GM18520 (cell line): ENCODE measurements at regions not wholly inside any gene's neighbourhood (a gene's known extent, or its start where the extent isn't known, plus 50 kb on each side); places are given as distances from the start of the nearest gene placed in this dataset.
A peak's percentile ranks its signal among the peaks of the same experiment; 100 is the strongest.

ENCODE experiments used
- ATAC-seq: cut with Tn5 transposase; IDR thresholded peaks from one replicate; pipeline ENCODE4 v1.9.1; 2021; ENCODE audit not compliant: unreplicated experiment

GRCh38 chr2:65512783-65513182 lies 80.4 kb upstream of the SPRED2 start:
- no peak for ATAC-seq

DNA sequence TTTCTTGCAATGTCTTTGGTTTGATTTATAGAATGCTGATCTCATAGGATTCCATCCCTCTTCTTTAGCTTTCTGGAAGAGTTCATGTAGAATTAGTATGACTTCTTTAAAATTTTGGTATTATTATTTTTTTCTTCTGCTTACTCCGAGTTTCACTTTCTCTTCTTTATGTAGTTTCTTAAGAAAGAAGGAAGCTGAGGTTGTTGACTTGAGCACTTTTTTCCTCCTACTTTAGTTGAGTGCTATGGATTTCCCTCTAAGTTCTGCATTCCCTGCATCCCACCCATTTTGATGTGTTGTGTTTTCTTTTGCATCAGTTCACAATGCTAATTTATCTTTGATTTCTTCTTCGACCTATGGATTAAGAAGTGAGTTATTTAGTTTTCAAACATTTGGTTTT lies 78.9 kb upstream of the SPRED2 start:
- ATAC-seq = no peak

- no peak for ATAC-seq
These were observed 75.8 kb upstream of the SPRED2 start for GRCh38 chr2:65508225-65508624.

GRCh38 chr2:65507102-65508069 lies 75.0 kb upstream of the SPRED2 start:
- ATAC-seq = no peak

DNA sequence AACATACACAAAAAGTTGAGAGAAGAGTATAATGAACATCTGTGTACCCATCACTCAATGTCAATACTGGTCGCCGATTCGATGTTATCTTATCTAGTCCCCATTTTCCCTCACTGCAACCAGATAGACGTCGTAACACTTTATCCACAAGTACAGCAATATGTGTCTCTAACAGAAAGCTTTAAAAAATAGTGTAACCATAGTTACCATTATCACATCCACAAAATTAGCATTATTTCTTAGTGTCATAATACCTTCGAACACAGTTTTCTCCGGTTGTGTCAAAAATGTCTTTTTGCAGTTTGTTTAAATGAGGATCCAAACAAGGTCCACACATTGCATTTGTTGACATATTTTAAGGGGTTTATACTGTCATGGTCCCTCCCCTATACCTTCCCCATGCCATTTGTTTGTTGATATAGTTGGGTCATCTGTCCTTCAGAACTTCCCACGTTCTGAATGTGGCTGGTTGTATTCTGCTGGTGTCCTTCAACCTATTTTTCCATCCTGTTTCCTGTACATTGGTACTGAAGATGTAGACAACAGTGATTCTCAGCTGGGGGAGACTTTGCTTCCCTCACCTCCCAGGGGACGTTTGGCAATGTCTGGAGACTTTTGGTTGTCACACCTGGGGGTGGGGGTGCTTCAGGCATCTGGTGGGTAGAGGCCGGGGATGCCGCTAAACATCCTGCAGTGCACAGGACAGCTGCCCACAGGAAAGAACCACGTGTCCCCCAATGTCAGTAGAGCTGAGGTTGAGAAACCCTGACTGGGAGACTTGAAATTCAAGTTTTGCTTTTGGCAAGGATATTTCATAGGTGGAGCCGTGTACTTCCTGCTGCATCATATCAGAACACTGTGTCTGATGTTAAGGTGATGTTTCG lies 72.7 kb upstream of the SPRED2 start:
- ATAC-seq = no peak

GRCh38 chr2:65504201-65504600 lies 71.8 kb upstream of the SPRED2 start:
- ATAC-seq = no peak

DNA sequence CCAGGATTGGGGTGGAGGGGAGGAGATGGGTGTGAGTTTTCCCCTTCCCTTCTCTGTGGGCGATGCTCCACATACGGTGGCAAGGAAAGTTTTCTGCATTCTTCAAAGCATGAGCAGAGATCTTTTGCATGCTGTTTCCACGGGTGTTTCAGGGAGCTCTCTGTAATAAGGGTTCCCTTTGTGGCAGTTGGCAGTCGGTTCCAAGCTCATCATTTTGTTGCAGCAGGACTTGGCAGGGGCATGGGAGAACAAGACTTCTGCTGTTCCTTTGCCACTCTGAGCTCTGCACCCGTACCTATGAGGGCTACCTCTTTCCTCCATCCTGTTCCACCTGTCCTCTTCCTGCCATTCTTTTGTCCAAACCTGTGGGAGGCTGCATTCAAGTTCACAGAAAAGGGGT lies 71.3 kb upstream of the SPRED2 start:
- no peak for ATAC-seq

GRCh38 chr2:65501836-65502235 lies 69.4 kb upstream of the SPRED2 start:
- ATAC-seq = no peak

- ATAC-seq = no peak
These were observed 68.7 kb upstream of the SPRED2 start for GRCh38 chr2:65501074-65501473.

DNA sequence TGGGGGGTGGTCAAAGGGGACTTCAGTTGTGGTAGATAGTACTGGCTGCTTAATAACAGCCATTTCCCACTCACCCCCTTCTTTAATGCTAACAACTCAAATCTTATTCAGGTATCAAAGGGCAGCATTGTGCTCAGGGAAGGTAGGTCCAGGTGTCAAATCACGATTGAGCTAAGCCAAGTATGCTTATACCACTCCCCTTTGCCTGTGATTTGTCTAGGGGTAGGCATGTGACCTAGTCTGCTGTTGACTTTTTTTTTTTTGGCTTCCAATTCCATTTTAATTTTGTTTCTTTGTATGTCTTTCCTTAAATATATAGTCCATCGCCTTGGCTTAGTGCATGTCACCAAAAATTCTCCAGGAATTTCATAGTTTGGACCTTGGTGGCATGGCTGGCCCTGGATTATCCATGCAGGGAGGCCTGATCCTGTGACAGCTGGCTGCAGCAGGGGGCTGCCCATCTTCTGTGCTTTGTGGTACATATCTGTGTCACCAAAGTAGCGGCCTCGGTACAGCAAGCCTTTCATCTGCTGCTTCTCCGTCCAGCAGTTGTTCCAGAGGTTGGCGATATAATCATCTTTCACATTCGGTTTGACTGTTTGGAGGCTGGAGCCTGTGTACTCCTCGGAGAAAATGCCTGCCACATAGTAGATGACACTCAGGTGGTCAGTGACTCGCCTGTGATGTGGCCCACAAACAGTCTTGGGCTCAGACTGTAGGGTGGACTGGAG lies 68.1 kb upstream of the SPRED2 start:
- ATAC-seq = peak; percentile 59

GRCh38 chr2:65499216-65499615 lies 66.8 kb upstream of the SPRED2 start:
- ATAC-seq = no peak

DNA sequence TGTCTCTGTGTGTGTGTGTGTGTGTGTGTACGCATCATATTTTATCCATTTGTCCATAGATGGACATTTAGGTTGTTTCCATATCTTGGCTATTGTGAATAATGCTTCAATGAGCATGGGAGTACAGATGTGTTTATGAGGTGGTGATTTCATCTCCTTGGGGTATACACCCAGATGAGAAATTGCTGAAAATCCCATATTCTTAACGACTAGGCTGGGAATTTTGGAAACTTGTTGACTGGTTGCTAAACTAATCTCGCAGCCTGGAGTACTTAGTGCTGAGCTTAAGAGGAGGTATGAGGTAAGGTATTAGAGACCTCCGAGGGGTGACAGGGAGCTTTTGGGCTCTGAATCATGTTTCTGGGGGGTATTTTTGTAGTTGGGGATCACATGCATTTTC lies 66.0 kb upstream of the SPRED2 start:
- no peak for ATAC-seq

- ATAC-seq = no peak
These were observed 63.0 kb upstream of the SPRED2 start for GRCh38 chr2:65495251-65495877.

GRCh38 chr2:65494078-65494477 lies 61.7 kb upstream of the SPRED2 start:
- ATAC-seq = no peak

- ATAC-seq = no peak
These were observed 59.0 kb upstream of the SPRED2 start for GRCh38 chr2:65491381-65491905.

DNA sequence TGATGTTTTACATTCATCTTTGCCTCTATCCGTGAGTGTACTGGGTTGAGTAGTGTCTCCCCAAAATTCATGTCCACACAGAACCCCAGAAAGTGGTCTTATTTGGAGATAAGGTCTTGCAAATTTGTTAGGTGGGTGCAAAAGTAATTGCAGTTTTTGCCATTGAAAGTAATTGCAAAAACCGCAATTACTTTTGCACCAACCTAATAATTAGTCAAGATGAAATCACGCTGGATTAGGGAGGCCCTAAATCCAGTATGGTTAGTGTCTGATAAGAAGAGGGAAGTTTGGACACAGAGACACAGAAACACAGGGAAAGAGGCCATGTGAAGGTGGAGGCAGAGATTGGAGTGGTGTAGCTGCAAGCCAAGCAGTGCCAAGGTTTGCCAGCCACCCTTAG lies 57.8 kb upstream of the SPRED2 start:
- ATAC-seq = no peak

DNA sequence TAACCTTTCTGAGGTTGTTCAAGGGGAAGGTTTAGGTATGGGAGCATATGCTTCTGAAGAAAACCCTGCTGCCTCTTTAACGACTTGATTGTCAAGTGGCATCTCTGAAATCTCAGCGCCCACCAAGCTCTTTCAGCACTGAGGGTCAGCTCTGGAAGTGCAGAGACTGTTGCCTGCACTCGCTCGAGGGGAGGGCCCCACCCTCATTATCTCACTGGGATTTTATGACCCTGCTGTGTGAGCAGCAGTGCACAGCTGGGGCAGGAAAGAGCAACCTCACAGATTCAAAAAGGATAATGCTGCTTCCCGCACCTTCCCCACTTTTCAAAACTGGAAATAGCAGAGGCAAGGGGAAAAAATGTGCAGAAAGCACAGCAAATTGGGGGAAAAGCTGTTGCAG lies 56.9 kb upstream of the SPRED2 start:
- no peak for ATAC-seq

GRCh38 chr2:65488527-65488926 lies 56.1 kb upstream of the SPRED2 start:
- no peak for ATAC-seq

DNA sequence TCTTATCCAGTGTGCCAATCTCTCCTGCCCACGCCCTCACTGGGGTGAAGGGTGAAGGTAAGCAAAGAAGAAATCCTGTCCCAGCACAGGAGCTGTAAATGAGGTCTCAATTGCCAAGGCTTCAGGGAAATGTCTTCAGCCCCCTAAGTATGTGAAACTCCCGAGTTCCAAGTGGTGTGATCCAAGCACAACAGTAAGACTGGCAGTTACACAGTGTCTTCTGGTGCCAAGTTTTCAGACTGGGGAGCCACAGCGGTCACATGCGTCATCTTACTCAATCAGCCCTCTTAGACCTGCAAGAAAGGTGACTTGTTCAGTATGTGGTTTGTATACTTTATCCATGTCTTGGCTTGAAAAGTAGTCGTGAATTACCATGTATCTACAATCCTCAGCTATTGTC lies 55.0 kb upstream of the SPRED2 start:
- no peak for ATAC-seq

GRCh38 chr2:65486802-65487201 lies 54.4 kb upstream of the SPRED2 start:
- no peak for ATAC-seq

GRCh38 chr2:65486282-65486681 lies 53.9 kb upstream of the SPRED2 start:
- no peak for ATAC-seq
